Naive B cell (primary cell): ENCODE measurements at regions not wholly inside any gene's neighbourhood (a gene's known extent, or its start where the extent isn't known, plus 50 kb on each side); places are given as distances from the start of the nearest gene placed in this dataset.
A peak's percentile ranks its signal among the peaks of the same experiment; 100 is the strongest.

Experiments used
- ATAC-seq, 2 donors: fragments of 150-1000 bp; cut with Tn5 transposase; 2 replicates each; pipeline ENCODE4 v1.10.0; 2021; ENCODE audit warnings: low read depth in 2 of 2, mild to moderate bottlenecking in 2 of 2, moderate library complexity in 2 of 2
- DNase-seq: peaks from one replicate; pipeline ENCODE4 v3.0.0; 2022
- H3K27ac Mint-ChIP-seq, 6 donors: one replicate each; pipeline ENCODE4 v1.8.0; 2020 to 2022; ENCODE audit warnings: mild to moderate bottlenecking in 6 of 6, mixed read lengths in 6 of 6, moderate library complexity in 5 of 6, inconsistent platforms in 2 of 6
- H3K27me3 Mint-ChIP-seq, 3 donors: one replicate each; pipeline ENCODE4 v1.8.0; 2021 to 2022; ENCODE audit warnings: mixed read lengths in 3 of 3, mild to moderate bottlenecking in 1 of 3
- H3K36me3 Mint-ChIP-seq, 2 donors: one replicate each; pipeline ENCODE4 v1.8.0; 2020 to 2022; ENCODE audit warnings: mixed read lengths in 2 of 2, inconsistent platforms in 1 of 2, mild to moderate bottlenecking in 1 of 2
- H3K4me1 Mint-ChIP-seq, 3 donors: one replicate each; pipeline ENCODE4 v1.8.0; 2020 to 2022; ENCODE audit warnings: mixed read lengths in 3 of 3, inconsistent platforms in 1 of 3, mild to moderate bottlenecking in 1 of 3, moderate library complexity in 1 of 3
- H3K4me3 Mint-ChIP-seq, 8 donors: one replicate each; pipeline ENCODE4 v1.8.0; 2020 to 2022; ENCODE audit warnings: mild to moderate bottlenecking in 8 of 8, mixed read lengths in 8 of 8, moderate library complexity in 8 of 8, inconsistent platforms in 2 of 8
- H3K9me3 Mint-ChIP-seq, 7 donors: one replicate each; pipeline ENCODE4 v1.8.0; 2020 to 2022; ENCODE audit warnings: mixed read lengths in 7 of 7, mild to moderate bottlenecking in 5 of 7, inconsistent platforms in 2 of 7, moderate library complexity in 1 of 7

- no peak for DNase-seq
- peaks cover 23 to 38% (median 33%) of the 10 kb centered on the region in 3 donors for H3K27me3 Mint-ChIP-seq
- H3K9me3 Mint-ChIP-seq: peaks cover 0 to 4% (median 1%) of the 10 kb centered on the region in 7 donors
- ATAC-seq: no peak
- H3K4me3 Mint-ChIP-seq: no peak overlapping the region
- no peaks in the 10 kb centered on the region for H3K4me1 Mint-ChIP-seq
- H3K27ac Mint-ChIP-seq: no peak overlapping the region
- H3K36me3 Mint-ChIP-seq: no peaks in the 10 kb centered on the region
These were observed 75.1 kb downstream of the CTAGE1 start for GRCh38 chr18:22342625-22343024.

GRCh38 chr18:22340331-22340730 lies 77.4 kb downstream of the CTAGE1 start:
- peaks cover under 1 to 24% (median 17%) of the 10 kb centered on the region in 3 donors for H3K27me3 Mint-ChIP-seq

GRCh38 chr18:22339913-22340312 lies 77.8 kb downstream of the CTAGE1 start:
- peaks cover 0 to 23% (median 13%) of the 10 kb centered on the region in 3 donors for H3K27me3 Mint-ChIP-seq
- DNase-seq (no peak), ATAC-seq (no peak)
- no peaks in the 10 kb centered on the region for H3K36me3 Mint-ChIP-seq
- H3K27ac Mint-ChIP-seq: no peak overlapping the region
- peaks cover 0 to 4% (median 2%) of the 10 kb centered on the region in 7 donors for H3K9me3 Mint-ChIP-seq
- no peak overlapping the region for H3K4me3 Mint-ChIP-seq
- H3K4me1 Mint-ChIP-seq: no peaks in the 10 kb centered on the region

More at GRCh38 chr18:22340331-22340730, 77.4 kb downstream of the CTAGE1 start:
- Mint-ChIP-seq H3K9me3 (peaks cover 0 to 4% (median 0%) of the 10 kb centered on the region in 7 donors), H3K4me1 (no peaks in the 10 kb centered on the region), H3K36me3 (no peaks in the 10 kb centered on the region), H3K4me3 (no peak overlapping the region), H3K27ac (no peak overlapping the region)
- DNase-seq (no peak), ATAC-seq (no peak)

- ATAC-seq: no peak
- Mint-ChIP-seq H3K4me1 (no peaks in the 10 kb centered on the region), H3K27ac (no peak overlapping the region), H3K27me3 (peaks cover 0 to 17% (median 4%) of the 10 kb centered on the region in 3 donors), H3K4me3 (no peak overlapping the region), H3K9me3 (peaks cover 0 to 8% (median 2%) of the 10 kb centered on the region in 7 donors), H3K36me3 (no peaks in the 10 kb centered on the region)
- no peak for DNase-seq
These were observed 79.9 kb downstream of the CTAGE1 start for GRCh38 chr18:22337833-22338232.

- ATAC-seq: no peak
- Mint-ChIP-seq H3K4me1 (no peaks in the 10 kb centered on the region), H3K4me3 (no peak overlapping the region), H3K27me3 (peaks cover 0 to 13% (median 4%) of the 10 kb centered on the region in 3 donors), H3K27ac (peak overlapping the region in 1 of 6 donors; percentile 12), H3K36me3 (no peaks in the 10 kb centered on the region), H3K9me3 (peaks cover 0 to 8% (median 2%) of the 10 kb centered on the region in 7 donors)
- DNase-seq: no peak
These were observed 80.4 kb downstream of the CTAGE1 start for GRCh38 chr18:22337306-22337705.

- peaks cover 0 to 12% (median 2%) of the 10 kb centered on the region in 7 donors for H3K9me3 Mint-ChIP-seq
- no peak overlapping the region for H3K27ac Mint-ChIP-seq
- ATAC-seq (no peak), DNase-seq (no peak)
- no peaks in the 10 kb centered on the region for H3K4me1 Mint-ChIP-seq
- H3K27me3 Mint-ChIP-seq: peaks cover 0 to 9% (median 4%) of the 10 kb centered on the region in 3 donors
- H3K36me3 Mint-ChIP-seq: no peaks in the 10 kb centered on the region
- no peak overlapping the region for H3K4me3 Mint-ChIP-seq
These were observed 81.3 kb downstream of the CTAGE1 start for GRCh38 chr18:22336406-22336805.

GRCh38 chr18:22335731-22336198 lies 82.0 kb downstream of the CTAGE1 start:
- H3K9me3 Mint-ChIP-seq: peaks cover 0 to 9% (median 2%) of the 10 kb centered on the region in 7 donors
- H3K27ac Mint-ChIP-seq: no peak overlapping the region
- ATAC-seq: no peak
- peak overlapping the region in 1 of 8 donors; percentile 47 for H3K4me3 Mint-ChIP-seq
- no peaks in the 10 kb centered on the region for H3K36me3 Mint-ChIP-seq
- no peaks in the 10 kb centered on the region for H3K4me1 Mint-ChIP-seq
- peaks cover 0 to 9% (median 4%) of the 10 kb centered on the region in 3 donors for H3K27me3 Mint-ChIP-seq
- no peak for DNase-seq

GRCh38 chr18:22334567-22334966 lies 83.1 kb downstream of the CTAGE1 start:
- no peak overlapping the region for H3K27ac Mint-ChIP-seq
- ATAC-seq (no peak), DNase-seq (no peak)

GRCh38 chr18:22332590-22332989 lies 85.1 kb downstream of the CTAGE1 start:
- Mint-ChIP-seq H3K9me3 (peaks cover 0 to 18% (median 2%) of the 10 kb centered on the region in 7 donors), H3K36me3 (no peaks in the 10 kb centered on the region), H3K4me1 (no peaks in the 10 kb centered on the region), H3K4me3 (no peak overlapping the region), H3K27ac (no peak overlapping the region), H3K27me3 (peaks cover 0 to 9% (median 0%) of the 10 kb centered on the region in 3 donors)
- ATAC-seq (no peak), DNase-seq (no peak)

More at GRCh38 chr18:22334567-22334966, 83.1 kb downstream of the CTAGE1 start:
- Mint-ChIP-seq H3K4me3 (no peak overlapping the region), H3K9me3 (peaks cover 0 to 9% (median 3%) of the 10 kb centered on the region in 7 donors), H3K27me3 (peaks cover 0 to 9% (median 4%) of the 10 kb centered on the region in 3 donors), H3K36me3 (no peaks in the 10 kb centered on the region), H3K4me1 (no peaks in the 10 kb centered on the region)

- Mint-ChIP-seq H3K36me3 (no peaks in the 10 kb centered on the region), H3K27me3 (no peaks in the 10 kb centered on the region), H3K4me3 (no peak overlapping the region), H3K9me3 (peaks cover 0 to 18% (median 2%) of the 10 kb centered on the region in 7 donors), H3K27ac (no peak overlapping the region), H3K4me1 (no peaks in the 10 kb centered on the region)
- DNase-seq (no peak), ATAC-seq (no peak)
These were observed 87.2 kb downstream of the CTAGE1 start for GRCh38 chr18:22330508-22330907.

GRCh38 chr18:22325396-22325795 lies 92.3 kb downstream of the CTAGE1 start:
- Mint-ChIP-seq H3K4me1 (no peaks in the 10 kb centered on the region), H3K4me3 (no peak overlapping the region), H3K27me3 (peaks cover 0 to 5% (median 0%) of the 10 kb centered on the region in 3 donors), H3K36me3 (no peaks in the 10 kb centered on the region), H3K9me3 (peaks cover 0 to 9% (median 3%) of the 10 kb centered on the region in 7 donors), H3K27ac (no peak overlapping the region)
- no peak for DNase-seq
- ATAC-seq: no peak

- ATAC-seq (no peak), DNase-seq (no peak)
- Mint-ChIP-seq H3K27me3 (peaks cover 0 to 5% (median 0%) of the 10 kb centered on the region in 3 donors), H3K36me3 (no peaks in the 10 kb centered on the region), H3K4me1 (no peaks in the 10 kb centered on the region), H3K4me3 (peak overlapping the region in 1 of 8 donors; percentile 61), H3K27ac (no peak overlapping the region), H3K9me3 (peaks cover 0 to 9% (median 2%) of the 10 kb centered on the region in 7 donors)
These were observed 93.3 kb downstream of the CTAGE1 start for GRCh38 chr18:22324191-22325131.

- ATAC-seq (no peak), DNase-seq (no peak)
- no peak overlapping the region for H3K4me3 Mint-ChIP-seq
- no peaks in the 10 kb centered on the region for H3K4me1 Mint-ChIP-seq
- H3K9me3 Mint-ChIP-seq: peaks cover 0 to 4% (median 0%) of the 10 kb centered on the region in 7 donors
- H3K27me3 Mint-ChIP-seq: peaks cover 0 to 5% (median 0%) of the 10 kb centered on the region in 3 donors
- no peak overlapping the region for H3K27ac Mint-ChIP-seq
- no peaks in the 10 kb centered on the region for H3K36me3 Mint-ChIP-seq
These were observed 95.4 kb downstream of the CTAGE1 start for GRCh38 chr18:22322243-22322691.
